Gastrocnemius medialis (tissue), 4 donors: ENCODE measurements at regions not wholly inside any gene's neighbourhood (a gene's known extent, or its start where the extent isn't known, plus 50 kb on each side); places are given as distances from the start of the nearest gene placed in this dataset.

ENCODE experiments used
- ATAC-seq, 2 donors: fragments of 150-250 bp; one replicate each; pipeline ENCODE4 v1.9.1; 2016
- DNase-seq, 2 donors: peaks; one replicate each; pipeline ENCODE4 v3.0.0-alpha.2; 2019
- H3K27ac ChIP-seq, 4 donors: fragments of 200-600 bp; sonication (generic); 1 replicate in 1 of 4; 2 replicates in 3 of 4; pipeline ENCODE4 v1.5.1; 2016 to 2018; ENCODE audit warnings: mild to moderate bottlenecking in 2 of 4, moderate library complexity in 1 of 4
- H3K27me3 ChIP-seq, 3 donors: fragments of 200-600 bp; sonication (generic) in 2 of 3; 1 replicate in 1 of 3; 2 replicates in 2 of 3; pipeline versions ENCODE4 v1.5.1 to v1.6.0; 2016 to 2019; ENCODE audit warnings: mild to moderate bottlenecking in 1 of 3, moderate library complexity in 1 of 3
- H3K36me3 ChIP-seq, 2 donors: fragments of 200-600 bp; sonication (generic) in 1 of 2; one replicate each; pipeline ENCODE4 v1.5.1; 2017 to 2018
- H3K4me1 ChIP-seq, 2 donors: fragments of 200-600 bp; sonication (generic) in 1 of 2; one replicate each; pipeline ENCODE4 v1.5.1; 2016 to 2017; ENCODE audit warnings: mild to moderate bottlenecking in 2 of 2
- H3K4me3 ChIP-seq, 4 donors: fragments of 200-600 bp; sonication (generic) in 3 of 4; 1 replicate in 1 of 4; 2 replicates in 3 of 4; pipeline ENCODE4 v1.5.1; 2016 to 2019; ENCODE audit warnings: mild to moderate bottlenecking in 2 of 4
- H3K9me3 ChIP-seq, 3 donors: fragments of 200-600 bp; sonication (generic) in 2 of 3; 1 replicate in 1 of 3; 2 replicates in 2 of 3; pipeline ENCODE4 v1.5.1; 2016 to 2019
- POLR2A ChIP-seq, 2 donors: fragments of 450-650 bp; IDR thresholded peaks; one replicate each; pipeline ENCODE4 v1.6.1; 2017; ENCODE audit warnings: antibody characterized with exemption in 2 of 2, mild to moderate bottlenecking in 2 of 2, moderate library complexity in 2 of 2
- in situ Hi-C, 4 donors: fragments of 200-750 bp; cut with MboI; loops; one replicate each; pipeline versions ENCODE4 v1.15.0 to v1.8.0; 2017; ENCODE audit warnings: low sequenced_read_pairs in 4 of 4
- intact Hi-C: fragments of 100-400 bp; cut with DNase I; formaldehyde crosslinking; loops from one replicate; pipeline ENCODE4 v1.15.1; 2023; ENCODE audit warnings: low total_unique reads
- TF ChIP-seq, protein P1 (sequence below), 5 experiments: fragments of 450-650 bp in 3 of 5; fragments of 200-600 bp in 2 of 5; sonication (generic) in 2 of 5; IDR thresholded peaks in 4 of 5; conservative IDR thresholded peaks in 1 of 5; 1 replicate in 4 of 5; 2 replicates in 1 of 5; pipeline ENCODE4 v1.5.1; 2016 to 2019; ENCODE audit warnings: antibody characterized with exemption in 5 of 5, mild to moderate bottlenecking in 3 of 5, moderate library complexity in 3 of 5

DNA sequence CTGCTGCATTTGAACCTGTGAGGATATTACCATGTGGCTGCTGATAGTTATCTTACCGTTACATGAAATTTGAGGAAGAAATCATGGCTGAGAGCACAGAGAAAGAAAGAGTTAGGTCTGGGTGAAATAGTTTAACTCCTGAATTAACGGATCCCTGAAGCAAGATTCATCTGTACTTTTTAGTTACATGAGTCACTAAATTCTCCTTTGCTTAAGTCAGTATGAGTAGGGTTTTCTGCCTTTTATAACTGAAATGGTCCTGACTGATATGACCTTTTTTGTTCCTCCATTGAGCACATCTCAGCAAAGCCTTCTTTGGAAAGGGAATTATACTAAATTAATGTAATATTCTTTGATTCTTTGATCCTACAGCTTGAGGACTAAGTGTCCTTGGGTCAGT, 333.3 kb upstream of the ZFP64 start:
- TF ChIP-seq, protein P1, sequence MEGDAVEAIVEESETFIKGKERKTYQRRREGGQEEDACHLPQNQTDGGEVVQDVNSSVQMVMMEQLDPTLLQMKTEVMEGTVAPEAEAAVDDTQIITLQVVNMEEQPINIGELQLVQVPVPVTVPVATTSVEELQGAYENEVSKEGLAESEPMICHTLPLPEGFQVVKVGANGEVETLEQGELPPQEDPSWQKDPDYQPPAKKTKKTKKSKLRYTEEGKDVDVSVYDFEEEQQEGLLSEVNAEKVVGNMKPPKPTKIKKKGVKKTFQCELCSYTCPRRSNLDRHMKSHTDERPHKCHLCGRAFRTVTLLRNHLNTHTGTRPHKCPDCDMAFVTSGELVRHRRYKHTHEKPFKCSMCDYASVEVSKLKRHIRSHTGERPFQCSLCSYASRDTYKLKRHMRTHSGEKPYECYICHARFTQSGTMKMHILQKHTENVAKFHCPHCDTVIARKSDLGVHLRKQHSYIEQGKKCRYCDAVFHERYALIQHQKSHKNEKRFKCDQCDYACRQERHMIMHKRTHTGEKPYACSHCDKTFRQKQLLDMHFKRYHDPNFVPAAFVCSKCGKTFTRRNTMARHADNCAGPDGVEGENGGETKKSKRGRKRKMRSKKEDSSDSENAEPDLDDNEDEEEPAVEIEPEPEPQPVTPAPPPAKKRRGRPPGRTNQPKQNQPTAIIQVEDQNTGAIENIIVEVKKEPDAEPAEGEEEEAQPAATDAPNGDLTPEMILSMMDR (IDR thresholded peaks at IDR 0.05 in 4 of 5, conservative IDR thresholded peaks at IDR 0.05 in 1 of 5), result no peak
- TF ChIP-seq POLR2A (IDR thresholded peaks at IDR 0.05), result no peak
- Histone ChIP-seq H3K36me3 (no peaks in the 10 kb centered on the region), H3K27ac (no peak overlapping the region), H3K4me1 (no peaks in the 10 kb centered on the region), H3K9me3 (no peaks in the 10 kb centered on the region), H3K27me3 (no peaks in the 10 kb centered on the region), H3K4me3 (no peak overlapping the region)
- DNase-seq, result no peak
- intact Hi-C loops (loop anchor here (5.0 kb wide), 1 partner anchor 133 kb away; no protein-coding TSS in a partner anchor), in situ Hi-C loops (no loop called here)
- ATAC-seq, result no peak

DNA sequence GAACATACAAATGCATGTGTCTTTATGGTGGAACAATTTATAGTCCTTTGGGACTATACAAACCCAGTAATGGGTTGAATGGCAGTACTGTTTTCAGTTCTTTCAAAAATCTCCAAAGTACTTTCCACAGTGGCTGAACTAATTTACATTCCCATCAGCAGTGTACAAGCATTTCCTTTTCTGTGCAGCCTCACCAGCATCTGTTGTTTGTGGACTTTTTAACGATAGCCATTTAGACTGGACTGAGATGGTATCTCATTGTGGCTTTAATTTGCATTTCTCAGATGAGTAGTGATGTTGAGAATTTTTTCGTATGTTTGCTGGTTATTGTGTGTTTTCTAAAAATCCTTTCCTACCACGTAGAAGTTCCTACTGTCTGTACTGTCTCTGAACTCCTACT, 327.2 kb upstream of the ZFP64 start:
- ATAC-seq (no peak), DNase-seq (no peak)
- no peaks in the 10 kb centered on the region for H3K9me3 ChIP-seq
- in situ Hi-C loops, result no loop called here
- no peak overlapping the region for H3K27ac ChIP-seq
- no peak overlapping the region for H3K4me3 ChIP-seq
- no peaks in the 10 kb centered on the region for H3K36me3 ChIP-seq
- no peaks in the 10 kb centered on the region for H3K4me1 ChIP-seq
- TF ChIP-seq, protein P1 (IDR thresholded peaks at IDR 0.05 in 4 of 5, conservative IDR thresholded peaks at IDR 0.05 in 1 of 5), result no peak
- no peak for TF ChIP-seq POLR2A (IDR thresholded peaks at IDR 0.05)
- no peaks in the 10 kb centered on the region for H3K27me3 ChIP-seq
- intact Hi-C loops, result no loop called here

DNA sequence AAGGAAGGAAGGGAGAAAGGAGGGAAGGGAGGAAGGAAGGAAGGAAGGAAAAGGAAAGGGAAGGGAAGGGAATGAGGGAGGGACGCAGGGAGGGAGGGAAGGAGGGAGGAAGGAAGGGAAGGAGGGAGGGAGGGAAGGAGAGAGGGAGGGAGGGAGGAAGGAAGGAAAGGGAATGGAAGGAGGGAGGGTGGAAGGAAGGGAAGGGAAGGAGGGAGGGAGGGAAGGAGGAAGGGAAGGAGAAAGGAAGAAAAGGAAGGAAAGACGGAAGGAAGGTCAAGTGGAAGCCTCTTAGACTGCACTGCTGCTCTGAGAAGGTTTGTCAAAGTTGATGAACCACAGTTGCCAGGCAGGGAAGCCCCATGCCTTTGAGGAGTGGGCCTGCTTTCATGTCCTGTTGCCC, 324.3 kb upstream of the ZFP64 start:
- in situ Hi-C loops, result no loop called here
- H3K27ac ChIP-seq, result no peak overlapping the region
- H3K9me3 ChIP-seq, result no peaks in the 10 kb centered on the region
- no peak for ATAC-seq
- H3K27me3 ChIP-seq, result no peaks in the 10 kb centered on the region
- no peak overlapping the region for H3K4me3 ChIP-seq
- H3K4me1 ChIP-seq, result no peaks in the 10 kb centered on the region
- intact Hi-C loops, result no loop called here
- no peak for DNase-seq
- TF ChIP-seq, protein P1 (IDR thresholded peaks at IDR 0.05 in 4 of 5, conservative IDR thresholded peaks at IDR 0.05 in 1 of 5), result no peak
- no peak for TF ChIP-seq POLR2A (IDR thresholded peaks at IDR 0.05)
- H3K36me3 ChIP-seq, result no peaks in the 10 kb centered on the region

DNA sequence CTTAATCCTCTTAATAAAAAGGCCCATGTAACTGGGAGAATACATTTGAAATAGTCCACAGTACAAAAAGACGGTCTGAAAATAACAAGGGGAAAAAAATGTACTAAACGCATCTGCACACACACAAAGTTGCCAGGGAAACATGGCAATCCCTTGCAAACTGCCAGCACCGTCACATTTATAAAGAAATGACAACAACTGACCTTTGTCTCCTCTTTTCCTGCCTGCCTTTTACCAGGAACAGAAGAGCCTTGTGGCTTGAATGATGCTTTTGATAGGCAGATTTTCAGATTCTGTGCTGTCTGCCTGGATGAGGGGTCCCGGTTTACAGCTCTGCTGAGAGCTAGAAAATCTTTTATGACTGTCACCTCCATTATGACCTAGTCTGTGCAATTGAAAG, 308.6 kb upstream of the ZFP64 start:
- DNase-seq, result no peak

DNA sequence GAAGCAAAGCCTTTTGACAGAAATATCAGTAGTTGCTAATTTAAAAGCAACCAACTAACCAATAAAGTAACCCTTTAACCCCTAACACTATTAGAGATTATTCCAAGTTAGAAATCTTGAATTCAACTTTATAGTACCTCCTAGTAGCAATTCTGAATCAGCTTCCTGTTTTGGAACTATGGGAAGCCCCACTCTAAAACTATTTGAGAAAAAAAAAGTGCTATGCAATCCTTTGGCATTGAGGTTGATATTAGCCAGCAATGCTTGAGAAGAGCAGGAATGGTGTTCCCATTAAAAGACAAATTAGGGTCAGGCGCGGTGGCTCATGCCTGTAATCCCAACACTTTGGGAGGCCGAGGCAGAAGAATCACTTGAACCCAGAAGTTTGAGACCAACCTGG, 306.2 kb upstream of the ZFP64 start:
- Histone ChIP-seq H3K27ac (no peak overlapping the region), H3K4me1 (no peaks in the 10 kb centered on the region), H3K9me3 (no peaks in the 10 kb centered on the region), H3K36me3 (no peaks in the 10 kb centered on the region), H3K4me3 (no peak overlapping the region), H3K27me3 (no peaks in the 10 kb centered on the region)
- intact Hi-C loops, result no loop called here
- in situ Hi-C loops, result no loop called here
- no peak for TF ChIP-seq POLR2A (IDR thresholded peaks at IDR 0.05)
- TF ChIP-seq, protein P1 (IDR thresholded peaks at IDR 0.05 in 4 of 5, conservative IDR thresholded peaks at IDR 0.05 in 1 of 5), result no peak
- DNase-seq, result no peak
- ATAC-seq, result no peak

More for the DNA sequence above, 308.6 kb upstream of the ZFP64 start:
- Histone ChIP-seq H3K27ac (no peak overlapping the region), H3K4me1 (no peaks in the 10 kb centered on the region), H3K9me3 (no peaks in the 10 kb centered on the region), H3K4me3 (no peak overlapping the region), H3K27me3 (no peaks in the 10 kb centered on the region), H3K36me3 (no peaks in the 10 kb centered on the region)
- in situ Hi-C loops, result no loop called here
- ATAC-seq, result no peak
- TF ChIP-seq POLR2A (IDR thresholded peaks at IDR 0.05), result no peak
- TF ChIP-seq, protein P1 (IDR thresholded peaks at IDR 0.05 in 4 of 5, conservative IDR thresholded peaks at IDR 0.05 in 1 of 5), result no peak
- intact Hi-C loops, result no loop called here
